SKM-1 (cell line): ENCODE measurements at regions not wholly inside any gene's neighbourhood (a gene's known extent, or its start where the extent isn't known, plus 50 kb on each side); places are given as distances from the start of the nearest gene placed in this dataset.
A peak's percentile ranks its signal among the peaks of the same experiment; 100 is the strongest.

Source experiments
- DNase-seq: peaks from one replicate; lab custom pipeline; 2025; ENCODE audit not compliant: unreplicated experiment; lab: John Stamatoyannopoulos, UW

DNA sequence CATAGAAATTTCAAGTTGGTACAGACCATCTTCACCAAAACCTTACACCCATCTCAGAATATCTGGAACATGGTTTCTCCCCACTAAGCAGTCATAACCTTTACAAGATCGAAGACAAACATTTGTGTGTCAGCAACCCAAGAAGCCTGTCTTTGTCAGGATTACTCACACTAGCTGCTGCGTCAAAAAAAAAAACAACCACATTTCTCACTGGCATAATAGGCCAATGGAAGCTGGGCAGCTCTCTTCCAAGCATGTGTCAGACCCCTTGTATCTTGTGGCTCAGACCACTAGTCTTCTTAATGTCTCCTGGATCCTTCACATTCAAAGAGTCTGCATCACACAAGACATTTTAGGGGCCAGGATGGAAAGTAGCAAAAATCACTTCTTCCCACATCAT, 266.9 kb upstream of the IGF1R start:
- DNase-seq = no peak

DNA sequence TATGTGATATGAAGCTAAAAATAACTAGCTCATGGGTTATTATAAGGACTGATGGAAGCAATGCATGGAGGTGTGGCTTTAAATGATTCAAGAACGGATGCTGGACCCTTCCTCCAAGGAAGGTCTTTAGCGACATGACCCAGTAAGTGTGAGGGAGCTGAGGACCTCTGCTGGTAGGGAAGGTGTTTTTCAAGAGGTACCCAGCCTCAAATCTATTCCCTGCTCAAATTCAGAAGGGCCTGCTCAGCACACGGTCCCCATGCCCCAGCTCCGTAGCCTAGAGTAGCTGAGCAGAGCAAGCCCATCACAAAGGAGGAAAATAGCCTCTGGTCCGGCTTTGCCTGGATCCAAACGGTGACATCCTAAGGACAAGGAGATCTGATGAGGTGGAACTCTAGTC, 266.2 kb upstream of the IGF1R start:
- DNase-seq = no peak

DNA sequence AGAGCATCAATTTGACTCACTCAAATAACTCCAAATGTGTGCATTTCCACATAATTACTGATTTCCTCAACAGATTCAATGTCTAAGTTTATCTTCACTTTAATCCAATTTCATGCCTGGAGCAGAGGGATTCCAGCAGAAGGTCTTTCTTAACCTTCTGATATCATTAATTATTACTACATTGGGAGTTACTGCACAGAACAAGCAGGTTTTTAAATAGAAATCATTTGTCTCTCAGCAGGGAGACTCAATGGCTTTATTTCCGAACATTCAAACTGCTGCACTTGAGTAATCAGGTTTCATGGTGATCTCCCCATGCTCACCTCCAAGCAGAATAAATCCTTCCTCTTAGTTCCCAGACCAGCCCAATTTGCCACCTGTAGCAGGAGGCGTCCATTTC, 264.8 kb upstream of the IGF1R start:
- DNase-seq = no peak

DNA sequence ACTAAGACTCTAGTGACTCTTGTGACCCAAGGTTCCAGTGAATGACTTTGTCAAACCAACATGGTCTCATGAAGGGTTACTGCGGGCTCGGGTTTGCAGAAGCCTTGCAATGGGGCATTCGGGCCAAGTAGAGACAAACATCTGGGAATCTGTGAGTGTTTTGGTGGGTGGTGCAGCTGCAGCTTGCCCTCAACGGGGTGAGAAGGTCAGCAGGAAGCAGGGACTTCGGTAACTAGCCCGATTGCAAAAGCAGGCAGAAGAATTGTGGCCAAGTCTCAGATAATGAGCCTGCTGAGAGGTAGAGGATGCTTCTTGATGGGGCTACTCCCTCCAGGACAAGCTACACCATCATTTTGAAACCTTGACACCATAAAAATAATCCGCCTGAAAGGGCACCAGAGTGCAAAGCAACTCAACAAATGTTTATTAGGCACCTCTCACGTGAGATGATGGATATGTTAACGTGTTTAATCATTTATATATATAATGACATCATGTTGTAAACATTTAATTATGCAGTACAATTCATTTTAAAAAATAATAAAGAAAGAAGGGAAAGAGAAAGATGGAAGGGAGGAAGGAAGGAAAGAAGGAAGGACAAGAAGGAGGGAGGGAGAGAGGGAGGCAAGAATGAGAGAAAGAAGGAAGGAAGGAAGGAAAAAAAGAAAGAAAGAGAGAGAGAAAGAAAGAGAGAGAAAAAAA, 263.9 kb upstream of the IGF1R start:
- peak; percentile 42 for DNase-seq

DNA sequence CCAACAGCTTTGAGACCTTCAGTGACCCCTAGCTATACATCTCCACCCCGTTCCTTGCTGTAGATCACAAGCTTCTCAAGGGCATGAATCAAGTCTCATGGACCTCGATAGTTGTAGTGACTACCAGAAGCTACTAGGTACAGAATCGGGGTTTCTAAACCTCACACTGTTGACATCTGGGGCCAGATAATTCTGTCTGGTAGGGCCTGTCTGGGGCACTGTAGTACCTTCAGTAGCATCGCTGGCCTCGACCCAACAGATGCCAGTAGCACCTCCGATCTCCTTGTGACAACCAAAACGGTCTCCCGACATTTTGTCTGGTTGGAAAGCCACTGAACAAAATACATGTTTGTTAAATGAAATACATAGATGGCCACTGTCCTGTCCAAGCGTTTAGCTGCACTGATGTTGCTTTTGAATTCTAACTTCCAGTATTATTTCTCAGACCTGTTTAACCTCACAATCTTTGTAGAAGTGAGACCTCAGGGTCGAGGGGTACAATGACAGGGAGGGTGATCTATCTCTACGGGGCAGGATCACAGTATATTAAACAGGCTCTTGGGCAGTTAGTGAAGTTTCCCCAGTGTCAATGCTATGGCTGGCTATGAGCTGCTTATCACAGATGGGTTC, 262.5 kb upstream of the IGF1R start:
- no peak for DNase-seq

DNA sequence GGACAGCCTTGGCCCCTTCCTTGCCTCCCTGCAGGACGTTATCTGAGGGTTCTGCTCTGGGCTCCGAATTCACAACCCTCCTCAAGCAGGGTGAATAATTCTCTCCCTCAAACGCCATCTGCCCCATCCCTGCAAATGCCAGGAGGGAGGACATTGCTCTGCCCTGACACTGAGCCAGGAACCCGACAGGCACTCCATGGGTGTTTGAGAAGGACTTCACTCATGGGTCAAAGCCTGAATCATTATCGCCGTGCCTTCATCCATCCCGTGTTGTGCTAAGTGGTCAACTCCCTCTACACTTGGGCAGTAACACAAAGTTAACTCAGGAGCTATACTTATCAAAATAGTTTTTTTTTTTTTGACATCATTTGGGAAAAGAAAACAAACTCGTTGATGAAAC, 261.8 kb upstream of the IGF1R start:
- no peak for DNase-seq

DNA sequence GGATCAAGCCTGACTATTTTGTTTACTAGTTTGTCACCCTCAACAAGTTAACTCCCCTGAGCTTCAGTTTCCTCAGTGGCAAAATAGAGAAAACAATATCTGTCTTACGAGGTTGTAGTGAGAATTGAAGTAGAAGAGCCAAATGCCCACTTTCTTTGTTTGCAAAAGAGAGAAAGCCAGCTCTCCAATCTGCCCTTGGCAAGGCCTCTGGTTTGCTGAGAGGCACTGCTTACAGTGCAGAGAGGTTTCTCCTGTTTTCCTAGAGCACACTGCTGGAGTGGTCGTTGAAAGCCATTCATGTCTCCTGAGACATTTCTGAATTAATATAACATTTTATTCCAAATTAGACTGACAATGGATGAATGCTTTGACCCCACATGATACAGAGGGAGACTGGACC, 260.5 kb upstream of the IGF1R start:
- DNase-seq = no peak

DNA sequence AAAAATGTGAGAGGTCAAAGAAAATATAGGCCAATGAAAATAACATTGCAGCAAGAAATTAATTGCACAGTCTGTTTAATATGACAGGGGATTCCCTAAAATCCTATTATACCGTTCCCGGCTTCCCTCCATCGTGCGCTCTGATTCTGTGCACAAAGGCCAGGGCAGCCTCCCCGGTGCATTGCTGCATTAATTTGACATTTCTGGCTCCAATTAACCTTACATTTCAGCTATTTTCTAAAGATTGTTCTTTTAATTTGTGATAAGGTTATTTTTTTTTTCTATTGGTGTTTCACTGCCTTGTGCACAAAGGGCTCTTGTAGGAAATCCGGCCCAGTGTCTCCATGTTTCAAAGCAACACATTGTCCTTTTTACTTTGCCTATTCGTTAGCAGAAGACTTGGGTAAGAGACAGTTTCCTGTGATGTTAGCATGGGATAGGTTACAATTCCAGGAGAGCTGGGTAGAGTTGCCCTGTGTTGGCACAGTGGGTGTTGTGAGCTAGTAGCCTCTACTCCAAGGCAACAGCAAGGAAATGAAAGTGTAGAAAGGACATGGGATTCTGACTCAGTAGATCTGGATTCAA, 257.3 kb upstream of the IGF1R start:
- no peak for DNase-seq

DNA sequence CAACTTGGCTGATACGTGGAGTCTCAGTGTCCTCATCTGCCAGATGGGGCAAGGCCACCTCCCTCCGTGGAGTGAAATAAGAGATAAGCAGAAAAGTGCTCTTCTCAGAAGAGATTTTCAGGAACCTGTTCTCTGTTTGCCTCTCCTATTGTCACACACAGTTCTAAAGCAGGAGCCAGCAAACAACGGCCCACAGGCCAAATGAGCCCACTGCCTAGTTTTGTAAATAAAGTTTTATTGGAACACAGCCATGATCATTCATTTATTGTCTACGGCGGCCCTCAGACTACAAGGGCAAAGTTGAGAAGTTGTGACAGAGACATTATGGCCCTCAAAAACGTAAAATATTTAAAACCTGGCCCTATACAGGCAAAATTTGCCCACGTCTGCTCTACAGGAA, 256.8 kb upstream of the IGF1R start:
- DNase-seq = no peak

DNA sequence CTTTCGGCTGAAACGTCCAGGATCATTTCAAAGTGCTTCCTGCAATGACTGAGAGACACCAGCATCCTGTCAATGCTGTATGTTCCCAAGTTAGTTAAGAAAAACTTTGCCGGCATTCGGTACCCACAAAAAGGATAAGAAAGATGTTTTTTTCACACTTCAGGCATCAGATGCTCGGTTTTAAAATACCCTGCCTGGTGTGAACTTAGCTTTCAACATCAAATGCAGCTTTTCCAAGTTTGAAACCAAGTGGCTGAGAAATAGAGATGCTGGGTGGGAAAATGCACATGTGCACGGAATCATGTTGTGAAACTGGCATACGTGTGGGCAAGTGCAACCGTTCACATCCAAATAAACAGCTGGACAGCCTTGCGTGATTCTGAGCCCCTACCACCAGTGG, 254.9 kb upstream of the IGF1R start:
- no peak for DNase-seq

DNA sequence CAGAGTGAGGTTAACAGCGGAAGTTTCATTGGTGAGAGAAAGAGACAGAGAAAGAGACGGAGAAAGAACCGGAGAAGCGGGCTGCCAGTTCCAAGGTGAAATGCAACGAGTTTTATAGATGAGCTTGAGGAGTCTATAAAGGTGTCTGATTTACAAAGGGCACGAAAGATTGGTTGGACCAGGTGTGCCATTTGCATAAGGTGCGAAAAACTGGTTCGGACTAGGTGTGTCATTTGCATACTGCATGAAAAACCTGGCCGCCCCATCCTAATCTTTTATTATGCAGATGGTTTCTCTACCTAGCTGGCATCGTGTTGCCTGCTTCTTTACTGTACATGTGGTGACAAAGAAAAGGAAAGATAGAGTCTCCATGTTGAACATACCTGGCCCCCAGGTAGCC, 253.8 kb upstream of the IGF1R start:
- no peak for DNase-seq

DNA sequence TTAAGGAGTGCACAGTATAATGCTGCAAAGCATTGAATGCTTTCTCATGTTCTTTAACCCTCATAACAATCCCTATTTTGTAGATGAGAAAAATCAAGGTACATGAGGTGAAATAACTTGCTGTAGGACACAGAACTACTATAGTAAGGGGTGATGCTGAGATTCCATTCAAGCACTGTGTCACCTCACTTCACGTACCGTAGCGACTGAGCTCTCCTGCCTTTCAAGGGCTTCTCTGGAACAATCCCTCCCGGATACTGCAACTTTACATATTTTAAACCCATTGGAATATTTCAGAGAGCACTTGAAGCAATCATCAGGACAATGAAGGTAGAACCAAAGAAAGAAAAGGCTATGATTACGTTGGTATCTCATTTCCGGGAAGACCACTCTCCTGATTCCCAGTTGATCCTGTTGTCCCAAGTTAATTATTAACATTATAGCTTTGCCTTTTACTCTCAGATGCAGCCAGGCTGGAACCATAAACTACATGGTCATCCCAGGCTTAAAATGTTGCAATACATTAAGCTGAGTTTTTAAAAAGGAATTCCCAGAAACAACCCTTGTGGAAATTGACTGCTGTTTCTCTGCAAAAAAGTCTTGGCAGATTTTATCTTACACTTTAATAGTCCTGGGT, 252.2 kb upstream of the IGF1R start:
- no peak for DNase-seq

DNA sequence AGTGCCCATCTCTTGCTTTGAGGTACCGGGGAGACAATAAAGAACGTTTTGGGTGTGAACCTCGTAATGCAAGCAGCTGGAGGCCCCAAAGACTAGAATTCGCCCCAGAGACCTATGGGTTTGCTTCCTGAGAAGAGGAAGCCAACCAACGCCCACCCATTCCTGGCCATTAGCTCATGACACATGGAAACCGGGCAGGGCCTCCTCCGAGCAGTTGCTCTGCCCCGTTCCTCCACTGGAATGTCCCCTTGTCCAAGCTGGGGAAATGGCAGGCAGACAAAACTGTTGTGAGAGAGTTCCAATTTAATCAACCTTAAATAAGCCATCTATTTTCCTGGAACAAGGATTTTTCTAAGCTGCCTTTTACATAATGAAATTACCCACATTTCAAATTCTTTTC, 250.9 kb upstream of the IGF1R start:
- DNase-seq = no peak

DNA sequence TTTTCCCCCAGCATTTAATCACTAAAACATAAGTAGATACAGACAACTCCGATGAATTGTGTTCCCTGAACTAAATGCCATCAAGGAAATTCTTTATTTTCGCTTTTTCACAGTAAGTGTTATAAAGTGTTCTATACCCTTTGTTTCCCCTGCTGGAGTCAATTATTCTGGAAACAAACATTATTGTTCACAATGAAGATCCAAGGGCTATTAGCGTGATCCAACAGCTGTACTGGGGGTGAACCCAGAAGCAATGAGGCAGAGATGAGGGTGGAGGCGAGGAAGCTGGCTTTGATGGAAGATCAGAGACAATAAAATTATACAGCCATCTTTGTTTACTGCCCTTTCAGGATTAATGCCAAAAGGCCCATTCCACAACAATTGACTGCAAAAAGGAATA, 250.3 kb upstream of the IGF1R start:
- no peak for DNase-seq

DNA sequence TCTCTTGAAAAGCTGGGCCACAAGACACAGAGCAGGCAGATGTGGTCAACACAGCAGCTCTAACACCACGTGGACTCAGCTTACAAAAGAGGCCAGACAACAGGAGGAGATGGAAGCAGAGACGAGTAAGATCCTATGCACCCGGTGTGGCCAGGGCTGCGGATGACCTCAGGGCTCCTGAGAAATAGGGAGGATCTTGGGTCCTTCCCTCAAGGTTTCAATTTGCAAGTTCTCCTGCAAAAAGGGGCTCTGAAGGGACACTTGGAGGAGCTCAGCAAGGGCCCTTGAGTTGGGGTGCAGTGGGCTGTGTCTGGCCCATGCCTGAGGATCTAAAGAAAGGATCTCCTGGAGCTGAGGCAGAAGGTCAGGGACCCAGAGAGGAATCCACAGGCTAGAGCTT, 249.5 kb upstream of the IGF1R start:
- DNase-seq = no peak

DNA sequence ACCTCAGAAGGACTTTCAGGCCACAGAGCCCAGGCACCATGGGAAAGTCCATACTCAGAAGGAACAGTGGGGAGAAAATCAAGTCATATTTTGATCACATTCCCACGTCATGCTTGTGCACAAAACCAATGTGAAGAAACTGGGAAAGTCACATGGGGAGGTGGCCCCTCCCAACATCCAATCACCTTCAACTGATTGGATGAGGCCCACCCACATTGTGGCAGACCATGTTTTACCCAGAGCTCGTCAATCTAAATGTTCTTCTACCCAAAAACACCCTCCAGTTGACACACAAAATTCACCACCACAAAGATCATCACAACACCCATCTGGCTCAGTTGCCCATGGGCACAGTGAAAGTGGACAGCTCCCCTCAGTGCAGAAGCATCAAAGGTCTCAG, 248.2 kb upstream of the IGF1R start:
- DNase-seq = no peak

DNA sequence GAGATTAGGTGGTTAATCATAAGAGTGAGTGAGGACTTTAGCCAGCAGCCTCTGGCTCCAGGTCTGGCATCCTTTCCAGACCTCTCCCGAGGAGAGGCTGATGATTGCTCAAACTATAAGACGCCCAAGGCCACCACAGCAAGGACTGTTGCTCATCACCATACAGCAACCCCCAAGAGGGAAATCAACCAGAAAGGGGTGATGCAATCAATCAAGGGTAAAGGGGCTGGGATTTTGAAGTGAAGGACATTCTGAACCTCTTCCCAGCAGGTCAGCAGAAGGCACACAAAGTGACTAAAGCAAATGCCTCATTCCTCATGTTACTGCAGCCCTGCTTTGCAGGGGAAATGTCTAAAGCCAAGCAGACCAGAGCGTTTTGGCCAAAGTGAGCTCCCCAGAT, 247.3 kb upstream of the IGF1R start:
- DNase-seq = no peak

DNA sequence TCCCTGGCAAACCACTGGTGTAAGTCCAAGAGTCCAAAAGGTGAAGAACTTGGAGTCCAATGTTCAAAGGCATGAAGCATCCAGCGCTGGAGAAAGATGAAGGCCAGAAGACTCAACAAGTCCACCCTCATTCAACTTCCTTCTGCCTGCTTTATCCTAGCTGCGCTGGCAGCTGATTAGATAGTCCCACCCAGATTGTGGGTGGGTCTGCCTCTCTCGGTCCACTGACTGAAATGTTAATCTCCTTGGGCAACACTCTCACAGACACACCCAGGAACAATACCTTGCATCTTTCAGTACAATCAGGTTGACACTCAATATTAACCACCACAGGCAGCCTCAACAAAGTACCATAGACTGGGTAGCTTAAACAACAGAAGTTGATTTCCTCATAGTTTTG, 245.9 kb upstream of the IGF1R start:
- DNase-seq = no peak

DNA sequence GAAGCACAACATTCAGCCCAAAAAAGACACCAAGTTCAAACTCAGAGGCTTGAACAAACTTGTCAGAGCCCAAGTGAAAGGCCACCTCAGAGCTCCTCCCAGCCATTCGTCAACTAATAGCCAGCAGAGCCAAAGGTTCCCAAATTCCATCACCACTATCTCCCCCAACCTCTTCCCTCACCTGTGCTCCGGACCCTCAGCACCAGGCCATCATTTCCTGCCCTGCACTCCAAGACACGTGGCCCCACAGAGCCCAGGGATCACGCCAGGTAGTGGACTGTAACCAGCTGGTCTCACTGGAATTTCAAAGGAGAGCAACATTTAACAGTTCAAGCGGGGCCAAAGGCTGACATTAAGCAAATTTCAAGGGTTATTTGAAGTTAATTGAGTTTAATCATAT, 245.2 kb upstream of the IGF1R start:
- DNase-seq = no peak

DNA sequence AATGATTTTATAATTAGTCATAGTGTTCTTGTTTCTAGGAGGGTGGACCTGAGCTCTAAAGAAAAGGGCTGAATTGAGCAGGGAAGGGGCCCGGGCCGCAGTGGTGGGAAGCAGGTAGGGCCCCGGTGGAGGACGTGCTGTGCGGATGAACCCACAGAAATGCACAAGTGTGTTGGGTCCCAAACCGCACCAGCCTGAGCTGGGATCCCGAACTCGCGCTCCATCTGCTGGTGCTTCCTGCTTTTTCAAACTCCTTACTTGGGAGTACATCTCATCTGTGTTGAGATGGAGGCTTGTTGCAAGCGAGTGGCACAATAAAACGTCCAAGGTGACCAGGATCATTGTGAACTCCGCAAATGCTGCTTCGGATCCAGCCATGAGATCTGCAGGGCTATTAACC, 244.8 kb upstream of the IGF1R start:
- no peak for DNase-seq

DNA sequence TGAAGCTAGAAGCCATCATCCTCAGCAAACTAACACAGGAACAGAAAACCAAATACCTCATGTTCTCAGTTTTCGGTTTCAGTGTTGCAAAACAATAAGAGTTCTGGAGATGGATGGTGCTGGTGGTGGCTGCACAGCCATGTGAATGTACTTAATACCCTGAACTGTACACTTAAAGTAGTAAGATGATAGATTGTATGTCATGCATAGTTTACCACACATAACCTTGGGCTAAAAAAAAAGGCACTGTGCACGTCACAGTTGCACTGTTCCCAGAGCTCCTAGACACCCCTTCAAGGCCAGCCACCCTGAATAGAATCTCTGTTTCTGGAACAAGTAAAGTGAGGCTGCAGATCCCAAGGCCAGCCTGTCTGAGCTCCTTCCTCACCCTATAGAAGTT, 243.3 kb upstream of the IGF1R start:
- no peak for DNase-seq

DNA sequence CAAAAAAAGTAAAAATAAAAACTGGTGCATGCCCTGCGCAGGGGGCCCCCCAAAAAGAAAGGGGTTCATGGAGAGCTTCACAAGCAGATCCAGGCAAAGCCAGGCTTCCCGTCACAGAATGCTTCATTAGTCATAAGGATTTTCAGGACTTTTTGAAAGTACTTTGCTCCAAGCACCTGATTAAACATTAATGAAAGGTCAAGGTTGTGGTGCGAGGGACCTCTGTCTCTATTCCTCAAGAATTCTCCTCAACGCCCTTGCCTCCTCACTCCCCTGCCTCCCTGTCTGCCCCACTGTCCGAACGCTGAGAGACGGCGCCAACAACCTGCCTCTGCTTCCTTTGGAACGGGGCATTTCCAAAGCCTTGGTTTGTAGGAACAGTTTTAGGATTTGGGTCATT, 240.1 kb upstream of the IGF1R start:
- DNase-seq = no peak
